ENCODE measurements at regions not wholly inside any gene's neighbourhood (a gene's known extent, or its start where the extent isn't known, plus 50 kb on each side); places are given as distances from the start of the nearest gene placed in this dataset.

- DNase-seq (ENCODE audit: low read depth in 1 of 2, low spot score in 1 of 2) = no peak
Observed at GRCh38 chr2:239479471-239479870, 78.7 kb upstream of the HDAC4 start.

GRCh38 chr2:239477591-239477990 lies 76.8 kb upstream of the HDAC4 start:
- no peak for DNase-seq (ENCODE audit: low read depth in 1 of 2, low spot score in 1 of 2)

- DNase-seq (ENCODE audit: low read depth in 1 of 2, low spot score in 1 of 2) = no peak
Observed at GRCh38 chr2:239476757-239477585, 76.2 kb upstream of the HDAC4 start.

- DNase-seq (ENCODE audit: low read depth in 1 of 2, low spot score in 1 of 2) = no peak
Observed at GRCh38 chr2:239476029-239476756, 75.4 kb upstream of the HDAC4 start.

GRCh38 chr2:239475161-239476028 lies 74.6 kb upstream of the HDAC4 start:
- no peak for DNase-seq (ENCODE audit: low read depth in 1 of 2, low spot score in 1 of 2)

- DNase-seq (ENCODE audit: low read depth in 1 of 2, low spot score in 1 of 2) = no peak
Observed at GRCh38 chr2:239473211-239473805, 72.5 kb upstream of the HDAC4 start.

GRCh38 chr2:239472235-239472775 lies 71.5 kb upstream of the HDAC4 start:
- no peak for DNase-seq (ENCODE audit: low read depth in 1 of 2, low spot score in 1 of 2)

GRCh38 chr2:239471011-239471792 lies 70.4 kb upstream of the HDAC4 start:
- DNase-seq (ENCODE audit: low read depth in 1 of 2, low spot score in 1 of 2) = no peak

GRCh38 chr2:239470151-239470900 lies 69.5 kb upstream of the HDAC4 start:
- DNase-seq (ENCODE audit: low read depth in 1 of 2, low spot score in 1 of 2) = no peak

GRCh38 chr2:239469106-239469960 lies 68.5 kb upstream of the HDAC4 start:
- no peak for DNase-seq (ENCODE audit: low read depth in 1 of 2, low spot score in 1 of 2)

GRCh38 chr2:239468491-239469105 lies 67.8 kb upstream of the HDAC4 start:
- DNase-seq (ENCODE audit: low read depth in 1 of 2, low spot score in 1 of 2) = no peak

GRCh38 chr2:239467956-239468490 lies 67.2 kb upstream of the HDAC4 start:
- DNase-seq (ENCODE audit: low read depth in 1 of 2, low spot score in 1 of 2) = no peak

GRCh38 chr2:239467281-239467955 lies 66.6 kb upstream of the HDAC4 start:
- no peak for DNase-seq (ENCODE audit: low read depth in 1 of 2, low spot score in 1 of 2)

GRCh38 chr2:239466755-239467271 lies 66.0 kb upstream of the HDAC4 start:
- DNase-seq (ENCODE audit: low read depth in 1 of 2, low spot score in 1 of 2) = no peak

GRCh38 chr2:239466061-239466754 lies 65.4 kb upstream of the HDAC4 start:
- no peak for DNase-seq (ENCODE audit: low read depth in 1 of 2, low spot score in 1 of 2)

Data from activated CD4-positive, alpha-beta T cell treated with anti-CD3 and anti-CD28 coated beads, Interleukin-2, amount 50 U/mL, for 24 hours (primary cell).